ENCODE measurements at regions not wholly inside any gene's neighbourhood (a gene's known extent, or its start where the extent isn't known, plus 50 kb on each side); places are given as distances from the start of the nearest gene placed in this dataset.

DNA sequence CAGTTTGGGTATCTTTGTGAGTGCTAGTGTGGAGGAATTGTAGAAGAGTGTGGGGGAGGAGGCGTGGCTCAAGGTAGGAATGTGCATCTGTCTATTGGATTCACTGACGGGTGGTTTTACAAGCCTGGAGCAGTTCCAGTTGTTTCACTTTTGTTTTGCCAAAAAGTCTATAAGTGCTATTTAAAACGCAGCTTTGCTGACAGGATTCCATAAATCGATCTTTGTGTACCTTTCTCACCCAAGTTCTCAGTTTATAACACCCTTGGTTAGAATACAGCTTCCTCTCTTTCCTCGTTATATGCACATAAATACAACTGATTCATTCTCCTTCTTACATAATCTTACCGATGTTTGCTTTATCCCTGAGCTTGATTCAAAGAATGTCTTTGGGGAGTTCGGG lies 123.2 kb upstream of the UBE2E2 start:
- DNase-seq, result no peak

DNA sequence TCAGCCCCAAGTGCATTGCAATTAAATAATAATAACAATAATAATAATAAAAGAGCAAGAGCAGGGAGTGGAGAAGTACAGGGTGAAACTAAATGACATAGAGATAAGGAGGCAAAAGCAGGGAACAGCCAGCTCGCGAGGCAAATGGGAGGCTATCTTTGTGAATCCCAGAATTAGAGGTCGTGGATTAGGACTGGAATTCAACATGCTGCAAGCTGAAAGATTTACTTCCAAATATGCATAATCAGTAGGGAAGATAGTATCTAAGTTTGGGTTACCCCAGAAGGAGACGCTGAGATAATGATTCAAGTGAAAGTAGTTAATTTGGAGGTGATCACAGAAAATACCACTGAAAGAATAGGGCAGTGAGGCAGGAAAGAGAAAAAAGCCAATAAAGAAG lies 119.4 kb upstream of the UBE2E2 start:
- no peak for DNase-seq

DNA sequence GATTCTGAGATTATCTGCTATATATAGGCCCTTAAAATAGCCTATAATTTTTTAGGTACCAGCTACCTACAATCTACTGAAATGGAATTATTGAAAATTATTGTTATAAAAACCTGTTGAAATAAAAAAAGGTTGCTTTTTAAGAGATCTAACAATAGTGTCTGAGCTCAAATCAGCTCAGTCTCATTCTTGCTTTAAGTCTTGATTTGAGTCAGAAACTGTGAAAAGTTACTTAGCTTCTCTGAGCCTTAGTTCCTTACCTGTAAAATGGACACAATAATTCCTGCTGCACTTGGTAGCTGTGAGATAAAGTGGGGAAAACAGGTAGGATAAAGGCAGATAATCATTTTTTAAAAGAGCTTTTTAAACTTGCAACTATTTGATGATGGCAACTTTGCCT lies 118.8 kb upstream of the UBE2E2 start:
- no peak for DNase-seq

DNA sequence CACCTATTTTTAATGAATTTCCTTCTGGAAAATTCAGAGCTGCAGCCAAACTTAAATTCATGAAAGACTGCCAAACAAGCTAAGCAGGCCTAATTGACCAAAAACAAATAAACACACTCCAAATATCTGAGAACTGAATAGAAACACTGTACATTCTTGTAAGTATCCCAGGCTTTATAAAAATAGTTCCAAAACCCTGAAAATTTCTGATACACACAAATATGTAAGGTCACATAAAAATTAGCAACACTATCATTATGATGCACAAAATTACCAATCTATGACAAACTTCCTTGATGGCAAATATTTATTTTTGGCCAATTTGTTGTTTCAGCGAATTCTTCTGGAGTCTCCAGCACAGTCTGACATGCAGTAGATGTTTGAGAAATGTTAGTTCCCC lies 117.9 kb upstream of the UBE2E2 start:
- no peak for DNase-seq

DNA sequence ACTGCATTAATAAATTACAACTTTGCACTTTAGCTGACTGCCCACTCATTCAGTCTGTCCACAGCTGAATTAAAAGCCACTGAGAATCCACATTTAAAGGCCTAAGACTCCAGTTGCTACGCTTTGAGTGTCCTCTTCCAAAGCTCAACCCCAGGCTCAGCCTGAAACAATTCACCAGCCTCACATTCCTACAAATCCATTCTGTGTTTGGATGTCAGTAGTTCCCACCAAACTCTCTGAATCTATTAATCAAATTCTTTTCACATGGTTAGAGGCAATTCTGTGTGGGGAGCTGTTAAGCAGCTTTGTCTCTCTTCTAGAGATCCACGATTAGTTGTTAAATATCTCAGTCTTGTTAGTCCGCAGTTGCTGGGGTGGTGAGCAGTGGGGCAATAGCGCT lies 116.8 kb upstream of the UBE2E2 start:
- no peak for DNase-seq

DNA sequence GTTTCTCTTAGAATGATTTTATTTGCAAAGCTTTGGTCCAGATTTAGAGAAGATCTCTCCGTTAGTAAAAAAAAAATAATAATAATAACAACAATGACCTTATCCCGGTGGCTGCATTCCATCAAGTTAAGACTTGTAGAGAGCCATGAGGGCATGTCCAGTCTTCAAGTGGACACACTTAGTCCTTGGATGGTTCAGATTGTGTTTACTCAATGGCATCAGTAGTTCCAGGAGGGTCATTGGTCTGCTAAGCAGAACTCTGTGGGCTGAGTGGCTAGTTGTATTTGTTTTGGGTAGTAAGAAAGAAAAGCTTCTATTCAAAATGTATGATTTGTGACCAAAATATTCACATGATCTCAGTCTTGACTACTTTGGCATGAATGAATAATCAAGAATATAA lies 116.3 kb upstream of the UBE2E2 start:
- no peak for DNase-seq

DNA sequence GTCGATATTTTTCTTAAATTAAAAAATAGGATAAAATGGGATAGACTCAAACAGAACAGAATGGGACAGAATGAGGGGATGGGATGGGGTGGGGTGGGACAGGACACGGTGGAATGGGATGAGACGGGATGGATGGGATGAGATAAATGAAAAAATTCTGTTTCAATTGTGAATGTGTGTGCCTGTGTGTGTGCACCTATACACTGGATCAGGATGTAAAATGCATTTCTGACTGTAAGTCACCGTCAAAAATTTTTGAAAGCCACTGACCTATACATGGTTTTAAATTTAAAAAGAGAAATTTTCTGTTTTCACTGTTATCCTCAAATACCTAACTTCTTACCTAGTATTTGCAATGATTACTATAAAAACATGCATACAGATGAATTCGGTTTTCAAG lies 108.7 kb upstream of the UBE2E2 start:
- DNase-seq, result no peak

DNA sequence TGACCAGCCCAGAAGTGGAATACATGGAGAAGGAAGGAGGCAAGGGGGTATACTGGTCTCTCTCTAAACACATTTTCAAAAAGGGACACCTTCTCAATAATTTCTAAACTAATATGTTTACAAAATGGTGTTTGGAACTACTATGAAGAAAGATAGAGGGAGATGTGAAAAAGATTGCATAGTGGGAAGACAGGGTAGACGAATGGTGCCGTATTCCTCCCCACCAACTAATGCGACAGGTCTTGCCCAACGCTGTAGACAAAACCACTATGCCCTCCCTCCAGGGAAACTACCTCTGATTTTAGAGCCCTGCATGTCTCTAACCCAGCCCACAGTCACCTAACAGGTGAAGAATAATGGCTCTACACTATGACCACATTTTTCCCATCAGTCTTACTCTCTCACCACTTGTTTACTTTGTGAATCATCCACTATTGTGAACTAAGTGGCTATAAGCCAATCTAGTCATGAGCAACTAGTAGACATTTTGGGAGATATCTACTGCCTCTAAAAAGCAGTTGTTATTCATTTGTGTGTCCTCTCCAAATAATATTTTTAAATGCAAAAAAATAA lies 108.2 kb upstream of the UBE2E2 start:
- DNase-seq, result peak; percentile 85

DNA sequence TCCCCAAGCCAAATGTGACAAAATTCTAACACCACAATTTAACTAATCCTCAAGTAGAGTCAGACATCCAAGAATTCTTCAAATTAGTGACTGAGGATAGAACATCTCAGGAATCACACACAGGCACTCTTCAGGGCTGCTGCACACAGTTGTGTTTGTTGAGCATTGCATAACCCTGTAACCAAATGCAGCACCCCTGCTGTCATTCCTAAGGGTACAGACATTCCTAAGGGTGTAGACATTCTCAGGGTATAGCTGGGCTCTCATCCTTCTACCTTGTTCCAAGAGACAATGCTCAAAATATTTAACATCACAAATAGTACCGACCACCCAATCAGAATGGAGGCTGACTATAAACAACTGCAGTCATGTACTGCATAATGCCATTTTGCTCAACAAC lies 107.1 kb upstream of the UBE2E2 start:
- DNase-seq, result no peak

DNA sequence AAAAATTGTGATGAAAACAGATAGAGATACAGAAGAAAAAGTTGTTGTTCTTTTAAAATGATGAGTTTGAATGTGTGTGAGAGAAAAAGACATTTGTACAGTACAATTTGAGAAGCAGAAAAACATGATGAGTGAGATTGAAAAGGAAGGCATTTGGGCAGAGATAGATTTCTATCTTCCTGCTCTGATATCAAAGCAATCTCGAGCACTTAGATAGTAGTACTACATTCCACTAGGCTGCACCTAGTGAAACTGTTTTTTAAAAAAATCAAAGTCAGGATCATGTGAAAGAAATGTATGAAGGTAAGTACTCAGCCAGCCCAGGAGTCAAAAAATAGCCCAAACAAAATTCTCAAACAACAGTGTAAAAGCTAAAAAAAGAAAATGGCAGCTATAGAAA lies 104.1 kb upstream of the UBE2E2 start:
- DNase-seq, result no peak

DNA sequence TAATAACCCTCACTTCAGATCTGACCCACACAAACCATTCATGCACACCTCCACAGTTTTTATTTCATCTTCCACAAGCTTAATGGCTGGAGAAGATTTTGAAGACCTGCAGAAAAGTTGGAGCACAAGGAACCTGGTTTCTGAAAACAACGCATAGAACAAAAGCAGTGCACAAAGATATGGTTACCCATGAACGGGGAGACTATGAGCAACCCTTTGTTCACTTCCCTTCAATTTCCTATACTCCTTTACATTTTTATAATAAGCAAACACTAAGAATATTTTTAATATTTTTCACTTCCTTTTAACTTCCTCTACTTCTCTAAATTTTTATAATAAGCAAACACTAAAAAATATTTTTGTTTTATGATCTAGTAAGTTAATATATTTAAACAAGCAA lies 103.5 kb upstream of the UBE2E2 start:
- no peak for DNase-seq

DNA sequence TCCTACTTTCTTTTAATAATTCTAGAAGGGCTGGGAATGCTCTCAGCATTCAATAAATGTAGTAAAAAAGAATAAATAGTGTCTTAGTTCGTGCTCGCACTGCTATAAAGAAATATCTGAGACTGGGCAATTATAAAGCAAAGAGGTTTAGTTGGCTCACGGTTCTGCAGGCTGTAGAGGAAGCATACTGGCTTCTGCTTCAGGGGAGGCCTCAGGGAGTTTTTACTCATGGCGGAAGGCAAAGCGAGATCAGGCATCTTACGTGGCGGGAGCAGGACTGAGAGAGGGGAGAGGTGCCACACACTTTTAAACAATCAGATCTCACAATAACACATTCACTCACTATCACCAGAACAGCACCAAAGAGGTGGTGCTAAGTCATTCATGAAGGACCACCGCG lies 103.0 kb upstream of the UBE2E2 start:
- DNase-seq, result no peak

DNA sequence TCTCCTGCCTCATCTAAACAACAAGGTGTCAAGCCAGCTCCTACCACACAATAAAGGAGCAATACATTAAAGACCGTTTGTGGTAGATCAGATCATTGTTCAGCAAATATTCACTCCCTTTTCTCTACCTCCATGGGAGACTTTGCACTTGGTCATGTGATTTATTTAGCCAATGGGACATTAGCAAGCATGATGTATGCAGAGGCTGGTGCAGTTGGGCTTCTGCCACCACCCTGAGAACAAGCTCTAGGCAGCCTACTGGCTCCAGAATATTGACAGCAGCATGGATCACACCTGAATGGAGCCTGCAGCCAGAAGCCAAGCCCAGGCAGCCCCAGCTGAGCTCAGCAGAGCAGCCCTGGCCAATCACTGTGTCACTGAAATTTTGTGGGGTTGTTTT lies 99.4 kb upstream of the UBE2E2 start:
- DNase-seq, result no peak

DNA sequence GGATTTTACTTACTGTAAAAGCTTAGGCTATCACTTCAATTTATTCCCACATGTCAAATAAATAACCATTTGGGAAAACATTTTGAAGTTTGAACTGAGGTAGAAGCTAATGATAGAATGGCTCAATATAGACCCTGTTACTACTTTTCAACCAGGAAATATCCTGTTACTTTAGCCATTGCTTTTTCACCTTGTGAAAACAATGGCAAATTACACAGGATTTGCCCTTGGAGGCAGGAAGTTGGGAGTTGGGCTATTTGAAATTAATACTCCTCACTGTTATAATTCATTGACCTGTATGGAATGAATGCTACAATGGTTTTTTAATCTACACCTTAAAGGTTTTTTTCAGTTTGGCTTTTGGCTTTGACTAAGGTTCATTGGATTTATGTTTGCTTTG lies 98.1 kb upstream of the UBE2E2 start:
- DNase-seq, result peak; percentile 4

DNA sequence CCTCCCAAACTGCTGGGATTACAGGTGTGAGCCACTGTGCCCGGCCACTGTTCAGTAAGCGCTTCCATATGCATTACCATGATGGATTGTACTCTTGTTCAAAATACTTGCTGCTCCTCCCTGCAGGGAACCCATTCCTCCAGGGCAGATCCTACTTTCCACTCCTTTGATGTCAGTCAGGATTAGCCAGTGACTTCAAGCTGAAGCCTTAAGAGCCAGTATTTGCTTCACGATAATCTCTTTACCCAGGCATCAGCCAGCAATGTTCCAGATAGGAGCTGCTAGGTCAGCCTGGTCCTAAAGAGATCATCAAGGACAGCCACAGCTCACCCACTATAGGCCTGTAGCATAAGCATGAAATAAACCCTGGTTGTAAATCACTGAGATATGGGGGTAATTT lies 96.5 kb upstream of the UBE2E2 start:
- no peak for DNase-seq

DNA sequence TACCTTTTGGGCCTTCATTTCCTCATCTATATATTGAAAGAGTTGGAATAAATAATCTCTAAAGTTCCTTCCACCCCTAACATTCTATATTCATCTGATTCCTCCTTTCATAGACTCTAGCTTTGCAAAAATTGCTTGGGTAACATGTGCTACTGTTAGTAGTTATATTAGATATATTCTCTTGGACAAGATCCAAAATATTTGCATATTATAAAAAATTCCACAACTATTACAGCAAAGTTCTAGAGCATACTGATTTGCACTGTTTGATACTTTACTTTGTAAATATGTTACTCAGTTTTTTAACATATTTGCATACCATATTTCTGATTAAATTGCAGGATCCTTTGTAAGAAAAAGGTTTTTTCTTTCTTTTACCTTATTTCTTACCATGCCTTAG lies 95.9 kb upstream of the UBE2E2 start:
- DNase-seq, result no peak

DNA sequence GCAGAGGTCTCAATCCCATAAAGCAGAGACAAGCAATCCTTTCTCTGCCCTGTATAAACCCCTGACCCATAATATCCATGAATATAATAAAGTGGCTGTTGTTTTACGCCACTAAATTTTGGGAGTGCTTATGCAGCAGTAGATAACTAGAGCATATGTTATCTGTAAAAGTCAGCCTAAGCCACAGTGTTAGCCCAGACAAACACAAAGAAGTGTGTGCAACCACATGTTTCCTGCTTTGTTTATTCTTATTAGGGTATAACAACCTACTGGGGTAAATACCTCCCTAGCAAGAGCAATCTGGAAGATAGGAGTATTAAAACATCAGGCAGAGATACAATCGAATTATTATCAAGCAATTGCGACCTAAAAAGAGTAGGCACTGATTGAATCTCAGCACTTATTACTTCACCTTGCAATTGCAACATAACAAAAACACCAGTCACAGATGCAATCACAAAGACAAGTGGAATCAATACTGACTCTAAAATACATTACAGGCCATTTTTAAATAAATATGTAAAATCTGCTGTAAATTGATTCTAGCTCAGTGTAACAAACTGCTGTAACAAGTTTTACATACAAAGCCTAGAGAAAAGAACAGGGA lies 94.6 kb upstream of the UBE2E2 start:
- DNase-seq, result no peak

DNA sequence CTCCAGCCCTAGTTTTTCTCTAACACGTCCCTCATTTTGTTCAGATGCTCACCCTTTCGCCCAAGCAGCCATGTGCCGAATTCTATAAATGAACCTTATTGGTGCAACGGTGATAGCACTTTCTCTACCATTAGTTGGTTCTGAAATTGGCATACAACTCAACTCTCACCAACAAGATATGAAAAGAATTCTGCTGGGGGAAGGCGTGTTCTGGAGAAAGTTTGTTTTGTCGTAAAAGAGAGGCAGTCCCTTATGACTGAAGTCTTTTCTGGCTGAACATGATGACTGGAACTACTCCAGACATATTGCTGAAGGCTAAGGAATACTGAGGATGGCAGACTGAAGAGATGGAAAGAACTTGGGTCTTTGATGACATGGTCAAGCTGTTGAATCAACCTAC lies 91.8 kb upstream of the UBE2E2 start:
- no peak for DNase-seq

DNA sequence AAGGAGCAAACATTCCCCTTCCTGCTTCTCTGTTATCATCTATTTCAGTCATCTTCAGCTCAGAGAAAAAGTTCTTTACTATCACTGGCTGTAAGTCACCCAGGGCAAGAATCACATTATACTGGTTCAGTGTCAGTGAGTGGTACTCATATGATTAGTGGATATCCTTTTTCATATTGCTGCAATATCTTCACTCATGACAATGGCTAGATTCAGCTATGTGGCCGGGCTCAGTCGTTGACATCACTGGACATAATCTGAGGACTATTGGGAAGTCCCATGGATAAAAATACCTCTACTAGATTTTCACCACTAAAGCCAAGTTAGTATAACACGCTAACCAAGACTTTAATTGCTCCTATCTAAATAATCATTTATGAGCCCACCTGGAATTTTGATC lies 91.3 kb upstream of the UBE2E2 start:
- no peak for DNase-seq

DNA sequence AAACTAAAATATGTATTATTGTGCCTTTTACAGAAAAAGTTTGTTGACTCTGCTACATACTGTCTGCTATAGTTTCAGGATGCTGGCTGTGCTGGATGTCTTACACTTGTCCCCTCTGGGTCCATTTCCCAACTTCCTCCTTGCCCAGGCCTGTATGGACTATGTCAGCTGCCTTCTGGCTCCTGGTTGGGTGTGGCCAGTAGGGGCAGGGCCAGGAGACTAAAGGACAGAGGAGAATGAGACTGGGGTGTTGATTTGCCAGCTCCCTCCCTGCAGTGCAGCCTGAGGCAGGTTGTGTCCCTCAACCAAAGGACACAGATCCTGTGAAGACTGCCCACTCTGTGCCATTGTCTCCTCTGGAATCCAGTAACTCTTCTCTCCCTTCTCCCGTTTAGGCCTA lies 90.6 kb upstream of the UBE2E2 start:
- DNase-seq, result no peak

DNA sequence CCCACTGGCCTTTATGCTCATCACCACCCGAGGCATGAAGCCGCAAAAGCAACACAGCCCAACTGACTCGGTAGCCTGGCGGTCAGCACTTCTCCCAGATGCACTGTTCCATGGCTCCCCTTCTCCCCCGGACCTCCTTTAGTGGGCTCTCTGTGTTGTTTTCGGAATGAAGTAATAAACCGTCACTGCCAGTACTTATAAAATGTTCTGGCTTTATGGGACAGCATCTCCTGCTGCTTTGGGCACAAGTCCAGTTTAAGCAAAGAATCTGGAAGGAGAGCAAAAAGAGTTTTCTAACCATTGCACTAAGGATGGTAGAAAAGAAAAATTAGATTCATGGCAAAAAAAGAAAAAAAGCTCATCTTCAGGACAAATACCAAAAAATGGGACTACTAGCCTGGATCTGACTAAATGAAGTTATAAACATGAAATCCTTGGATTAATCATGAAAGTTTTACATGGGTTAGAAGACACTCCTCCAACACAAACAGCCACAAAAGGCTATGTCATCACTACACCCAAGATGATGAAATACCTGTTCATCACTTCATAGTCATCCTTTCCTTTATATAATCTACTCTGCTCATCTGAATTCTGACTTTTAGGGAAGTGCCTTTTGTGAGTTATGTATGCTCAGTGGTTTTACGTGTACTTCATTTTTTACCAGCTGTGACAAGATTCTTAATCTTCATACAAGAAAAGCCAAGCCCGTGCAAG lies 89.5 kb upstream of the UBE2E2 start:
- no peak for DNase-seq

DNA sequence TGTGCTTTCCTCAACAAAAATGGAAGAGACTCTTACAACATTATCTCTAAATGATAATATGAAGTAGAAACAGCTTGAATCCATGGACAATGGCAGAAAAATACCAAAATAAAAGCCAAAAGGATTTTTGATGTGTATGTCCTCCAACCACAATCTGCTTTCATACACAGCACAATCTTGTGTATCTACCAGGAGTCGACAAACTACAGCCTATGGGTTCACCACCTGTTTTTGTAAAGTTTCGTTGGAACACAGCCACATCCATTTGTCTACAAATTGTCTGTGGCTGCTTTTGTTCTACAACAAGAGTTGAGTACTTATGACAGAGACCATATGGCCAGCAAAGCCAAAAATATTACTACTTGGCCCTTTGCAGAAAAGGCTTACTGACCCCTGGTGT lies 88.7 kb upstream of the UBE2E2 start:
- no peak for DNase-seq

DNA sequence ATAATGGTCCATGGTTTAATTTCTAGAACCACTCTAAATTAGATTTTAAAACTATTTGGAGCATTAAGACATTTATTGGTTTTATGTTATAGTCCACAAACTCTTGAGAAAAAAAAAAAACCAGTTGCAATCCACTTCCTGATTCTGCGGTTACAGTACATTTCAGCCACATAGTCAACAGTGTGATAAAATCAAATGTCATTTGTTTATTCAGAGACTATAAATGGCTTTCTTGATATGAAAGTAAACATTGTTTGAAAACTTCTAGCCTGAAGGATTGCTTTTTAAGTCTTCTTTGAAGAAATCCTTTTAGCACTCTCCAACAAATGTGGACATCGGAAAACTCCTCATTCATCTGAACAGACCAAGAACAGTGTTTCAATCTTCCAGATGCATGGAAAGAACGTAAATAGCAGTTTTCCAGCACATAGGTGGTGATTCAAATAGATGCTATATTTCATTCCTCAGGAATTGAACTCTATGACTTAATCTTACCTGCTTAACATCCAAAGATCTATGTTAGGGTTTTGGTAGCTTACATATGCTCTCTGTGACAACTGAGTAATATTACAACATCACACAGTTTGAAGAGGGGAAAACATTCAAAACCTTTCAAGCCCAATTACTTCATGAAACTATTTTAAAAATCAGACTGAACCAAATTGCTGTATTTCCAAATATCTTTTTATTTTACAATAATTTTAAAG lies 87.8 kb upstream of the UBE2E2 start:
- peak; percentile 1 for DNase-seq
